ENCODE measurements at regions not wholly inside any gene's neighbourhood (a gene's known extent, or its start where the extent isn't known, plus 50 kb on each side); places are given as distances from the start of the nearest gene placed in this dataset.

GRCh38 chr1:29784276-29785136 is 548.2 kb downstream of the PTPRU start:
- peaks cover 0 to 49% (median 5%) of the 10 kb centered on the region in 4 donors for H3K27me3 ChIP-seq
- TF ChIP-seq EP300 (IDR thresholded peaks at IDR 0.05): no peak
- no peak for TF ChIP-seq CTCF (IDR thresholded peaks at IDR 0.05)
- no peak for TF ChIP-seq POLR2A (IDR thresholded peaks at IDR 0.05; ENCODE audit: low read depth)
- TF ChIP-seq POLR2AphosphoS5 (IDR thresholded peaks at IDR 0.05): no peak
- H3K4me3 ChIP-seq: no peak overlapping the region
- intact Hi-C loops (cut with DNase I): no loop called here
- H3K9me3 ChIP-seq: no peaks in the 10 kb centered on the region
- H3K27ac ChIP-seq (replicated peaks in 1 of 4): no peak overlapping the region
- no peaks in the 10 kb centered on the region for H3K36me3 ChIP-seq
- 68% methylated on average over 10 of the region's 10 CpGs for WGBS
- DNase-seq (ENCODE audit: extremely low spot score): peak; percentile 91
- H3K4me1 ChIP-seq: no peaks in the 10 kb centered on the region

GRCh38 chr1:29783508-29784275 is 547.4 kb downstream of the PTPRU start:
- H3K4me3 ChIP-seq: no peak overlapping the region
- 60% methylated on average over 11 of the region's 17 CpGs for WGBS
- no peaks in the 10 kb centered on the region for H3K9me3 ChIP-seq
- no peaks in the 10 kb centered on the region for H3K4me1 ChIP-seq
- H3K27ac ChIP-seq (replicated peaks in 1 of 4): no peak overlapping the region
- DNase-seq (ENCODE audit: extremely low spot score): peak; percentile 85
- H3K36me3 ChIP-seq: no peaks in the 10 kb centered on the region
- intact Hi-C loops (cut with DNase I): no loop called here
- TF ChIP-seq CTCF (IDR thresholded peaks at IDR 0.05) (no peak), POLR2A (IDR thresholded peaks at IDR 0.05; ENCODE audit: low read depth) (no peak), EP300 (IDR thresholded peaks at IDR 0.05) (no peak), POLR2AphosphoS5 (IDR thresholded peaks at IDR 0.05) (no peak)
- peaks cover 0 to 56% (median 5%) of the 10 kb centered on the region in 4 donors for H3K27me3 ChIP-seq

DNA sequence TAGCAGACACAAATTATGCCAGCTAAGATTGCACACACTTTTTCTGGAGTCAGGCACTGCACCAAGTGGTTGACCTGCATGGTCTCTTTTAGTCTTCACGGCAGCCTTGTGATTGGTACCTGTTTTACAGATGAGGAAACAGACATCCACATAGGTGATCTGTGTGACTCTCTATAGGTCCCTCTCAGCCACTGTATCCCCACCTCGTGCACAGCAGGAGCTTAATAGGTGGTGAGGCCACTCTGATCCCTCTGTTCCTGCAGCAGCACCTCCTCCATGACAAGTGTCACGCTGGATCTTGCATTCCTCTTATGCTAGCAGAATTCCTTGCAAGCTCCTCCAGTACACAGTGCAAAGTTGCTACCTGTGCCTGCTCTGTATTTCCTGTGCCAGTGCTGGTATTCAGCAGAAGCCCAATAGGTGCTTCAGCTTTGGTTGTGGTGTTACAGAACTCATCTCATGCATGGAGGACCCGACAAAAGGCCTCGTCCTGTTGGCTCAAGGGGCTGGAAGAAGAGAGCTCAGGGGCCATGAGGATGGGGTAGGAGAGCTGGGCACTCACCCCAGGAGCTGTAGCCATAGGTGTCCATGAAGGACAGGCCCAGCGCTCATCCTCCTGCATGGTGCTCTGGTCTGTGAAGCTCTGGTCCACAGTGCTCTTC is 546.7 kb downstream of the PTPRU start:
- Histone ChIP-seq H3K4me3 (no peak overlapping the region), H3K36me3 (no peaks in the 10 kb centered on the region), H3K4me1 (no peaks in the 10 kb centered on the region), H3K9me3 (no peaks in the 10 kb centered on the region), H3K27ac (replicated peaks in 1 of 4) (no peak overlapping the region), H3K27me3 (peaks cover 0 to 57% (median 5%) of the 10 kb centered on the region in 4 donors)
- WGBS: 80% methylated on average over 6 of the region's 6 CpGs
- intact Hi-C loops (cut with DNase I): no loop called here
- peak; percentile 86 for DNase-seq (ENCODE audit: extremely low spot score)
- TF ChIP-seq POLR2AphosphoS5 (IDR thresholded peaks at IDR 0.05): no peak
- no peak for TF ChIP-seq POLR2A (IDR thresholded peaks at IDR 0.05; ENCODE audit: low read depth)
- TF ChIP-seq EP300 (IDR thresholded peaks at IDR 0.05): no peak
- no peak for TF ChIP-seq CTCF (IDR thresholded peaks at IDR 0.05)

GRCh38 chr1:29779146-29779545 is 542.8 kb downstream of the PTPRU start:
- no peak overlapping the region for H3K27ac ChIP-seq (replicated peaks in 1 of 4)
- peaks cover 0 to 12% (median 7%) of the 10 kb centered on the region in 4 donors for H3K9me3 ChIP-seq
- TF ChIP-seq POLR2A (IDR thresholded peaks at IDR 0.05; ENCODE audit: low read depth) (no peak), POLR2AphosphoS5 (IDR thresholded peaks at IDR 0.05) (no peak), CTCF (IDR thresholded peaks at IDR 0.05) (no peak), EP300 (IDR thresholded peaks at IDR 0.05) (no peak)
- no peaks in the 10 kb centered on the region for H3K4me1 ChIP-seq
- no peak overlapping the region for H3K4me3 ChIP-seq
- intact Hi-C loops (cut with DNase I): no loop called here
- 87% methylated on average over 5 of the region's 5 CpGs for WGBS
- H3K27me3 ChIP-seq: peaks cover 0 to 46% (median under 1%) of the 10 kb centered on the region in 4 donors
- no peak for DNase-seq (ENCODE audit: extremely low spot score)
- H3K36me3 ChIP-seq: no peaks in the 10 kb centered on the region

Data from esophagus muscularis mucosa (tissue), 4 donors.